ENCODE measurements at regions not wholly inside any gene's neighbourhood (a gene's known extent, or its start where the extent isn't known, plus 50 kb on each side); places are given as distances from the start of the nearest gene placed in this dataset.

DNA sequence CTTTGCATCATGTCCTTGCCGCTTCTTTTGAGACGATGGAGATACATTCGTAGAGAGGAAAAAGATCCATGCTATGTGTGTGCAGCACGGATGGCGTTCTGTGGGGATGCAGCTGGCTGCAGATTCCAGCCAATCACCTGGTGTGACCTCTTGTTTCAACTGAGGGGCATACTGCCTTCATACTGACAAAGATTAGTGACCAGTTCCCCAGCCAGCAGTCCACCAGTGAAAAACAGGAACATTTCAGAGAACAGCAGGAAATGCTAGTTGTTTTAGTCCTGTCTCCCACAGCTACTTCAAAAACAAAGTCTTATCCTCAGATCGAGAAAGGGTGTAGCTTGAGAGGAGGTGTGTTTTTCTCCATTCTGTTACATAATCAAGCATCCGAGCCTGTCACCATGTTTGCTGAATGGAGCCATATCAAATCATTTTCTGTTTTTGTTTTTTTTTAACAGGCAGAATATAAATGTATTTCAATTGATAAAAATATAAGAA, 255.7 kb upstream of the FMN2 start:
- DNase-seq, result no peak

DNA sequence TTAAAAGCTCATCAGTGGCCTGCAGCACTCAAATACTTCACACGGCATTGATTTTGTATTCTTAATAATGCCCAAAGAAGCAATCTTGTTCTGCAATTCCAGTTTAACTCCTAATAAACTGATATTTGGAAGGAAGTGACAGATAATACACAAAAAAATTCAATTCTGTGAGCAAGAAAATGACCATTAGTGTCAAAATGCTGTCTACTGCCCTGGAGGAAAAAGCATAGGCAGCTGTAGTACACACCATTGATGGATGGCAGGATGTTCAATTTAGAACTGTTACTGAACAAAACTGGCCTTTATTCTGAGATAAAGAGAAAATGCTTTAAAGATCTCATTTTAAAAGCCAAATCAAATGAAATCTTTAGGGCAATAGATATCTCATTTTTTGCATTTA, 251.3 kb upstream of the FMN2 start:
- no peak for DNase-seq

DNA sequence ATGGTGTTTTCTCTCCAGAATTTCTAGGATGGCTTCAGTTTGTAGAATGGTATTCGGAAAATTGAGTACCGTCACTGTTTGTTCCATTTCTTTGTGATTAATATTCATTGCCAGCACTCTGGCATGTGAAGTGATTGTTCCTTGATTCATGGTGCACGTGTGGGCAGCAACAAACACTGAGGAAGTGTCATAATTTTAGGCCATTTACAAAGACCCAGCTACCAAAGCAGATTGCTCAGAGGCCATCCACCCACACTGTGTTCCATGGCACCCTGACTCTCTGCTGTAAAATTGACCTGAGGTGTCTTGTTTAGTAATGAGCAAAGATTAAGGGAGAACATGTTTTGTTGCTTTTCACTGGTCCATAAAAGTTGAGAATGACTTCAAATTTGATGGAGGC, 250.9 kb upstream of the FMN2 start:
- no peak for DNase-seq

DNA sequence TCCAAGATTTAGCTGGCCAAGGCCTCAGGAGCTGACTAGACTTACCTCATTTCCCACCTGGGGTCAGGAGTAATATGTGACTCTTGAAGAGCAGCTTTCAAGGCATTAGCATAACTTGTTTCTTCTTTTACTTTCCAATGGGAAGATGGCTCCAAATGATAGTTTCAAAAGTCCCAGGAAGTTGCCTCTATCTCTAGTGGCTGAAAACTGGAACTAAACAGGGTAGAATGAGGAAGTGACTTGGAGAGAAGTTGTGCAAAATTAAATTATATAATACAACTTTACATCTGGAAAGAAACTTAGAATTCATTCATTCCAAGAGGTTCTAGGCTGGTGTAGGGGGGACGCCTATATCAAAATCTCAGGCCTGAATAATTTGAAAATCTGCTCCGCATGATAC, 250.1 kb upstream of the FMN2 start:
- no peak for DNase-seq

DNA sequence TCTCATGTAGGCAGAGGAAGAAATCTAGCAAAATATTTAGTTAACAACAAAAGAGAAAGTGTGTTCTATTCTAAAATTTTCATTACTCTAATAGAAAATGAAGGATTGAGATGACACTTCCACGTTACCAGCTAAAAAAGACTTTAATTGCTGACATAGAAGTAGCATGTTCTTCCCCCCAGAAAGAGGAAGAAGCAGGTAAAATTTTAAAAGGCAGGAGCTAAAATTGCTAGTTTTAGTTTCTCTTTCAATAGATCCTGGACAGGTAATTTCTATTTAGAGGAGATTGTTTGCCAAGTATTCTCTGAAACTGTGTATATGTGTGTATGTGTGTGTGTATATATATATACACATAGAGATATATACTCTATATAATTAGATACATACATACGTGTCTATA, 248.1 kb upstream of the FMN2 start:
- DNase-seq, result no peak

DNA sequence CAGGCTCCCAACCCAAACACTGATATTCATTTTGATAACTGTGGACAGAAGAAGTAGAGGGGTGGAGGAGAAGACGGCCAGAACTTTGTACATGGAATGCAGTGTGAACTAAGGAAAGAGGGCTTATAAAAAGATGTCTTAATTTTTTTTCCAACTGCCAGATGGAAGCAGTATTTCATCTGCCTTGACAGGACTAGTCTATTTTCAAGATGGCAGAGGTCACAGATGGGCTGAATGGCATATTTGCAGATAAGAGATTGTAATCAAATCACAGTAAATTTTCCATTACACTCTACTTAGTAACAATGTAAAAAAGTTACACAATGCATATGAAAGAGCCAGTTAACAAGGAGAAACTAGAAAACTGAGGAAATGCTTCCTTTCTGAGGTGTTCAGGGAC, 246.8 kb upstream of the FMN2 start:
- DNase-seq, result no peak

DNA sequence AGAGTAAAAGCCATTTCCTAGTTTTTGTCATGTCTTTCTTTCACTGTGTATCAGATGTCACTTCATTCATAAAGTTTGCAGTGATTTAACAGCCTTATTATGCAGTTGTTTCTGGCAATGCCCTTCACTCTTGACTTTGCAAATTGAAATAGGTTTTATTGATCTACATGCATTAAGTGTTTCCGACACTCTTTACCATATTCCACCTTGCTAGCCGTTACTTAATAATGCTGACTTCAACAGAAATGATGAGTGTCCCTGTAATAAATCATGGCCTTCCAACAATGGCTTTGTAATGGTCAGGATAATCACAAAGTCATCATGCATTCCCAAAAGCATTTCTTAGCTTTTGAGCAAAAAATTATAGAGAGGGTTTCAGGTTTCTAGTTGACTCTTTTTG, 236.8 kb upstream of the FMN2 start:
- no peak for DNase-seq

DNA sequence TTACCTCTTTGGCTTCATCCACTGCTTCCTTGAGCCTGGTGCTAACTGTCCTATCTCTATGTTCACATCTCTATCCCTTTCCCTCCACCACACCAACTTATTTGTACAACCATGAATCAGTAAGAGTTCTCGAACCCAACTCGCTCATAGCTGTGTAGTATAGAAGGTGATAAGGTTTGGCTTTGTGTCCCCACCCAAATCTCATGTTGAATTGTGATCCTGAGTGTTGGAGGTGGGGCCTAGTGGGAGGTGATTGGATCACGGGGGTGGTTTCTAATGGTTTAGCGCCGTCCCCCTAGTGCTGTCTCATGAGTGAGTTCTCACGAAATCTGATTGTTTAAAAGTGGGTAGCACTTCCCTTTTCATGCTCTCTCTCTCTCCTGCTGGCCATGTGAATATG, 235.6 kb upstream of the FMN2 start:
- DNase-seq, result no peak

DNA sequence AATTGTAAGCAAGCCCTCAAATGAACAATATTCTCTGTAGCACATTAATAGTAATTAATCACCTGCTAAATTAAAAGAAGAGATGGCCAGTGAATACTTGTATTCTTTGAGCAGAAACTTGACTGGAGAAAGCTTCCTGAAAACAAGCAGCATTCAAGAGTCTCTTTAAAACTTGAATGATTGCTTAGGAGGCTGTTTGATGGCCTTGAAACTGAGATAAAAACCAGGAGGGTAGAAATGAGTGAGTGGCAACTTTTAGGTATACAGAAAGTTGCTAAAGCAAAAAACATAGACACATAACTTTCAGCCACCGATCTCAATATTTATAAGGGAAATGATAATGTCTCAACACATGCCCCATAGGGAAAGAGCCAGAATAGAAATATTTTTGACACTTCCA, 234.8 kb upstream of the FMN2 start:
- DNase-seq, result no peak

DNA sequence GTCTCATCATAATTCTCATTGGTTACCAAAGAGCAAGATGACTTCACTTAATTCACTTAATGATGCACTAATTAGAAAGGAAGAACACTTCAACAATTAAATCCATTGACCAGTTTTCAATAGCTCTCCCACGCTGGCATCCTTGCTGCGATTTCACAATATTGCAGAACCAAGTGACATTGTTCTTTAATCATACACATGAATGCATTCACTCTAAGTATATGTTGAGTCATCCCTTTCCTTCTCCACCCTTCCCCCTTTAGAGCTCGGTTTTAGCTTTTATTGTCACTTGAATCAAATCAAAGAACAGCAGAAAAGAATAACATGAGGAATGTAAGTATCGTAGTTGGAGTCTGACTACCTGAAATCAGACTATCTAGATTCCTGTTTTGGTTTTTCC, 233.6 kb upstream of the FMN2 start:
- DNase-seq, result no peak

DNA sequence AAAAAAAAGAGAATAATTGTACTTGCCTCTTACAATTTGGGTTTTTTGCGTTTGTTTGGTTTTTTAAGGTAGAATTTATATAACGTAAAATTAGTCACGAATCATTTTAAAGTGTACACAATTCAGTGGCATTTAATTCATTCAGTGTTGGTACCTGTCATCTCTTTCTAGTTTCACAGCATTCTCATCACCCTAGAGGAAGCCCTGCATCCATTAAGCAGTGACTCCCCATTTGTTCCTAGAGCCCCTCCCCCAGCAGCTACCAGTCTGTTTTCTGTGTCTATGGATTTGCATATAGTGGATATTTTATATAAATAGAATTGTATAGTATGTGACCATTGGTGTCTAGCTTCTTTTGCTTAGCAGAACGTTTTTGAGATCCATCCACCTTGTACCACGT, 233.2 kb upstream of the FMN2 start:
- no peak for DNase-seq

DNA sequence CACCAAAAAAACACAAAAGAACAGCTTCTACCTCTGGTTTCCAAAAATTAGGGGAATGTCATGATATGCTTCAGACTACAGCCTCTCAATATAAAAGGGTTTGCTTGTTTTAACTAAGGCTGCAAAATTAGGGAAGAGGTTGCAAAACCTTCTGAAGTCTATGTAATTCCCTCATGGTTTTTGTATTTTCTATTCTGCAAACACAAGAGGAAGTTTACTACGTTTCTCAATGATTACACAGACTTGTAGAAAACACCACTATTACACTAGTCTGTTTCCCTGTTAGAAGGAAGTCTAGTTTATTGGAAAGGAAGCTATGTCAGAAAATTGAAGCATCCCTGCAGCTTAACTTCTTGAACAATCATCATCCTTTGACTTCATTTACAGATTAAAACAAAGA, 229.7 kb upstream of the FMN2 start:
- DNase-seq, result no peak

DNA sequence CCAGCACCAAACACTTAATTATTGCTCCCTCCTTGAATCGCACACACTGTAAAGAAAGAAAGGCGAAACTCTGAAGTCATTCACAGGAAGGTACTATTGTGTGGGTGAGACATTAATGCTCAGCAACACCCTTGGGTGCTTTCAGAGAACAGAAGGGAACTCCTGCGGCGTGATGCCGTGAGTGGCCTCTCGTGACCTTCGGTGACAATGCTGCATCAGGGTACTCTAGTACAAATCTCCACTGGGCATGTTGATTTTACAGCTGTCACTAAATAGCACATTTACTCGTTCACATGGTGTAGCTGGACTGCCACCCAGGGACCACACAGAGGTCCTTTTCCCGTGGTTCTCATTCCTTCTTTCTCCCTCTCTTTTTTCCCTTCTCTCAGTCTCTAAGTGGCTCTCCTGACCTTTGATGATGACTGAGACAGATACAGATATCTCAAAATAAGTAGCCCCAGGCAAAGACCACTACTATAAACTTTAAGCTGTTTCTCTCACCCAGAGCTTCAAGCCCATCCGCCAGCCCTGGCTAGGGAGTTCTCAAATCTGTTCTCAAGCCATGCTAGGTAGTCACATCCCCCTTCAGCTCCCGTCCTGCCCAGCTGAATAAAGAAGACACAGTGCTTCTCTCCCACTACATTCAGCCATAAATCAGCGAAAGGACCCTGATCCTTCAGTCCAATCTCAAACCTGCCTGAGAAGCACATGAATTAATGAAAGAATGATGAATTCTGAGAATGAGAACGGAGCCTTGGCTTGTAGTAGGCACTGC, 223.4 kb upstream of the FMN2 start:
- no peak for DNase-seq

DNA sequence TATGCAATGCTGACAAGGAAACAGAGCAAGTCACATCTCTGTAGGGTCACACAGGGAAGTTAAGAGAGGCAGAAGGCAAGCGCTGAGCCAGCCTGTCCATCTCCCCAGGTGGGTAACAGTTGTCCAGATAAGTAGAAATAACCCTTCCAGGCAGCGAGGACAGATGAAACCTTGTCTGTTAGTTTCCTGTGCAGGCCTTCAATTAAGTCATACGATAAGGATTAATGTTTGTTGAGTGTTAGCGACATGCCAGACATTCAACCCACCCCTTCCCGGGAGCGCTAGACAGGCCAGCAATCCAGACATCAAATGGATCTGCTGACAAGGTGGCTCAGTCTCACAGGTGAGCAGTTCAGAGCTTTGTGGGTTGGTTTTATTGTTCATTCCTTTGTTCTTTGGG, 221.5 kb upstream of the FMN2 start:
- no peak for DNase-seq

DNA sequence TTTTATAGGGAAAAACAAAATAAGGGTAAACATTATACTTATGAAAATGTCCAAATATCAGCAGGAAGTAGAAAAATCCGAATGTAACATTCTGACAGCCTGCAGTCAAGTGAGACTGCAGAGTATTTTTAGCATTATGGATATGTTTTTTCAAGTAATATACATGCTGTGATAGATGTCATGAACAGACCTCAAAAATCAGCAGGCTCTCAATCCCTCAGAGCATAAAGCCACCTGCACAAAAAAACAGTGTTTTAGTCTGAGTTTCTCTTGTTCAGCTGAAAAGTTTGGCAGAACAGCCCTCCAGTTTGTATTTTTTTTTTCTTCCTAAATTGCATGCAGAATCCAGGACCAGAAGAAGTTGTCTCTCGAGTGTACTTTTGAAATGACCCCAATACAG, 219.1 kb upstream of the FMN2 start:
- DNase-seq, result no peak

DNA sequence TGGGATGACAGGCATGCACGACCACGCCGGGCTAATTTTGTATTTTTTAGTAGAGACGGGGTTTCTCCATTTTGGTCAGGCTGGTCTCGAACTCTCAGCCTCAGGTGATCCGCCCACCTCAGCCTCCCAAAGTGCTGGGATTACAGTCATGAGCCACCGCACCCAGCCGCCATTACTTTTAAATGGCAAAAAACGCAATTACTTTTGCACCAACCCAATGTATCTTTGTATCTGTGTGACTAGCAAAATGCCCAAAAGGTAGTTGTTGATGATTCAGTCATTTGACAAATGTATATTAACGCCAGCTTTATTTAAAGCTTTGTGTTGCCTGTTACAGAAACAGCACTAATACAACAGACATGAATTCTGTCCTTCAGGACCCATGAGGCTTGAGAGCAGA, 216.9 kb upstream of the FMN2 start:
- DNase-seq, result no peak

DNA sequence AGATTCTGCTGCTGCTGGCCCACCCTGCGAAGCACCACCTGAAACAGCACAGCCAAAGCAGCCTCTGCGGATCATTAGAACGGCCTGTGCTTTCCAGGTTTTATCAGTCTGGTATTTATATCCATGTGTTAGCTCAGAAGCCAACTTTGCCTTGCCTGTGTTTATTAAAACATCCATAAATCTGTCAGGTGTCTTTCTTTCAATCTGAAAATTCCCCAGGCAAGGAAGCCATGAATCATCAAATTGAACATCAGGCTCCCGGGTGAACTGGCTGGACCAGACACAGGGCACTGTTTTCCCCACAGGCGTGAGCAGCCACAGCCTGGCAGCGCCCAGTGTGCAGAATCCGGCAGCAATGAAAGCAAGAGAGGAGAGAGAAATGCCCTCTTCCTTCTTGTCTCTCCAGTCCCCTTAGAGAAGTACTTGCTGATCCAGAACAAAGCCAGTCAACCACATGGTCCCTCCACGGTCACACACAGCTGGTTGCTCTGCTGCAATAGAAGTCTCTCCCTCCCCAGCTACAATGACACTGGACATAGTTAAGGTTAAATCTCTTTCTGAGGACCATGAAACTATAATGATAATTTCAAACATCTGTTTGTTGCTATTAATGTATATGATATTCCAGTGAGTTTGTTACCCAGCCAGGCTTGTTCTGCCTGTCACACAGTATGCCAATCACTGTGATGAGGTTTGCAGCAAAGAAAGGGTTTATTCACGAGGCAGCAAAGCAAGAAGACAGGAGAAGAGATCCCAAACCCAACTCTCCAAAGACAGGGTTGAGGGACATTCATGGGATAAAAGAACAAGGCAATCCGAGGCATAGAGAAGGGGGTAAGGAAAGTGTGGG, 212.1 kb upstream of the FMN2 start:
- no peak for DNase-seq

DNA sequence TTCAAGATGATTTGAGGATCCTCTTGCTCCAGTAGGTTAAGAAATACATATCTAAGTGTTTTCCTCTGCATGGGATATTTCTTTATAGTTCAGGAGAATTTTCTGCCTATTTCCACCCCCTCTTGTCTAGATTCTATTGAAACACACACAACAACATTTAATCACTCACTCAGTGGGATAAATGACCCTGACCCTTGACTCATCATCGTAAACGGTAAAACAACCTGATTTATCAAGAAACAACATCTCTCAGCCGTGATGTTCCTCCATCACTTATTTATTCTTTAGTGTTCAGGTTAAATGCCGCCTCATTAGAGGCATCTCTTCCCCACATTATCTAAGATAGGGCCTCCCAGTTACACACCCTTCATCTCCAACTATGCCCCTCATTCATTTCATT, 208.7 kb upstream of the FMN2 start:
- no peak for DNase-seq

DNA sequence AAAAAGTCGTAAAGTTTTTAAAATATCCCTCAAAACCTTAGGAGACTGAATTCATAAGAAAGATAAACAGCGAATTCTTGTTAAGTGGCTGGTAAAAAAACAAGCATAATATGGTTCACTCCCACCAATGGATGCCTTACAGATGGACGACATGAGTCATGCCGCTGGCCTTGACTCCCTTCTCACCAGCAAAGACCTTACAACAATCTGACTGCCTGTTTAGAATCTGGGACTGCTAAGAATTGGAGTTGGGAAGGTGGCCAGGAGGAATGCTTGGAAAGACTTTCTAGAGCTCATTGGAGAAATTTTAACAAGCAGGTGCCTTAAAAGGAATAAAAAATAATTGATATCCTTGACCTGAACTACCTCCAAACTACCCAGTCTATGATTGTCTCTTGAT, 206.9 kb upstream of the FMN2 start:
- no peak for DNase-seq

DNA sequence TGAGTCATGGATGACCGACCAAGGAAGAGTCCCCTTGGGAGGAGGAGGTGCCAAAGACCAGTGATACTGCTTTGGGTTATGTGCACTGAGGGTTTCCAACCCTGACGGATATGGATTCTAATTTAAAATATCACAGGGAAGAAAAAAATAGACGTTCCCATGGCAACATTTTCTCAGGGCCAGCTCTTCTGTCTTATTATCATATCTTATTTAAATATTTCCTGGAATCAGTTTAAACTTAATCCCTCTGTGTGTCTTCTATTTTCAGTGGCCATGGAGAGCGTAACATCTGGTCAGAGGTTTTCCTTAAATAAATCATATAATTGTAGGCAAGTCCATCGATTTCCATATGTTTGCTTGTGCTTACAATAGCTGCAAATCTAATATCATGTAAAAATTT, 205.4 kb upstream of the FMN2 start:
- no peak for DNase-seq

DNA sequence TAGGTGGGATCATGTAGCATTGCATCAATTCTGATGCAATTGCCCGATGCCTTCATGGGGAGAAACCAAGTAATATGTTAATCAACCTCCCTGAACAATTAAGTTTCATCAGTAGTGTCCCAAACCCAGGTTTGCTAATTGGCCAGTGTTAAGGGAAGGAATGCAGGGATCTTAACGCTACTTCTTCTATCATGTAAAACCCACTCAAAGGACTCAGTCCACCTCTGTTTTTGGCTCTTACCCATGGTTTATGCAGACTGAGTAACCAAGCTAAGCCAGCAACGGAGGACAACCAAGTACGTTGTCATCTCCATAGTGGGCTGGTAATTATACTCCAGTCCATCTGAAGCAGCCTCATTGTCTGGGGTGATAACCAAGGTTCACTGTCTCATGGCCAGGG, 203.0 kb upstream of the FMN2 start:
- DNase-seq, result no peak

DNA sequence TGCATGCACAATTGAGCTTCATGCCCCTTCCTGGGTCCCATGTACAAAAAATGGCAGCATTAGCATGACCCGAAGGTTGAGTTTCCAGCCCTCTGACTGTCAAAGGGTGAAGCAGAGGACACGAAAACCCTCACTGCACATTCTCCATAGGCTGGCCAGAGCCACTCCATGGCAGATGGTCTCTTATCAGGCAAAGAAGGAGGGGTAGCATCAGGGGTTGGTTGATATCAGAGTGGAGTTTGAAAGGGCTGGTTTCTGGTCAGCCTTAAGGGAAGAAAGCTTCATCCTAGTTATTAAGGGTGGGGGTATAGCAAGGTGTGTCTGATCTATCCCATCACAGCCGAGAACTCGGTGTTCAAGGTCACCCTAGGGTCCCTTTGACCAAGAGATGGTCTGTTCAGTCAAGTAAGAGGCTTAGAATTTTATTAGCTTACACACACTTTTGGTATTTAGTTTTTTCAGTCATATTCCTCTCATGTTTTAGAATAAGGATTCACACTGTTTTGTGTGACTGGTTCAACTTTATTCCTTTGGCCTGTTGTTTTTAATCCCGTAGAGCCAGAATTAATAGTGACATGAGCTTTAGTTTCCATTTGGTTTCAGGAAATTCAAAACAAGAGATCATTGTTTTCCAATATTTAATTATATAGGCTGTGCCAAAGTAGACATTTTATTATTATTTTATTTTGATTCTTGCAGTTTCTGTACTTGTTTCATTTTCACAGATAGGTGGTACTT, 199.9 kb upstream of the FMN2 start:
- DNase-seq, result no peak

DNA sequence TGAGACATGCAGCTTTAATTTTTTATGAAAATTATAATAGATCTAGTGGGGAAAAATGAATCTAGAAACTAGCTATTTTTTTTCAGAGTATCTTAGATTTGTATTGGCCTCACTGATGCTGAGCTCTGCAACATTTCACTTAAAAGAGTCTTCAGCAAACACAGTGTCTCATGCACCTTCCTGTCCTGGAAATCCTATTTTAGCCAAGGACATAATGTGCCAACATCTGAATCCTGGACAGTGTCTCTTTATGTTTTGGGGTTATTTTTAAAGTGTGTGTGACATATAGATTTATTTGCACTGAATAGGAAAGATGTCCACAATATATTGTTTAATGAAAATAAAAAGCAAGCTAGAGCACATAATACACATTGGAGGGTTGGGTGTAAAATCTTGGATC, 199.1 kb upstream of the FMN2 start:
- DNase-seq, result no peak

Measured in NCI-H2171 treated with DMSO at 0.1 percent for 48 hours (cell line).